HL-60 (cell line): ENCODE measurements at regions not wholly inside any gene's neighbourhood (a gene's known extent, or its start where the extent isn't known, plus 50 kb on each side); places are given as distances from the start of the nearest gene placed in this dataset.

Experiments used
- DNase-seq, 2 experiments: peaks; one replicate each; pipeline ENCODE4 v3.0.0-alpha.2; 2010 to 2020; ENCODE audit warnings: low read depth in 1 of 2, low spot score in 1 of 2
- H3K27ac ChIP-seq: fragments of 250-450 bp; sonication (Bioruptor Pico); replicated peaks from 2 replicates; pipeline ENCODE4 v1.5.1; 2020; ENCODE audit warnings: mild to moderate bottlenecking, moderate library complexity
- H3K27me3 ChIP-seq: fragments of 250-450 bp; sonication (Bioruptor Pico); 2 replicates; pipeline ENCODE4 v1.5.1; 2021; ENCODE audit warnings: mild to moderate bottlenecking, moderate library complexity; ENCODE audit not compliant: insufficient read depth, poor library complexity, severe bottlenecking
- H3K4me3 ChIP-seq: replicated peaks from 2 replicates; pipeline ENCODE4 v1.5.1; 2011; ENCODE audit warnings: mild to moderate bottlenecking, control low read depth, low read length; ENCODE audit not compliant: insufficient read depth
- CTCF ChIP-seq: IDR thresholded peaks from one replicate; pipeline ENCODE4 v1.5.1; 2011; ENCODE audit warnings: low read length, control low read depth, inconsistent platforms; ENCODE audit not compliant: insufficient read depth
- GABPA ChIP-seq: IDR thresholded peaks from 2 replicates; pipeline ENCODE4 v1.6.1; 2012; ENCODE audit warnings: low read depth
- POLR2AphosphoS5 ChIP-seq: IDR thresholded peaks from 2 replicates; pipeline ENCODE4 v1.6.1; 2012; ENCODE audit warnings: low read depth
- REST ChIP-seq: IDR thresholded peaks from 2 replicates; pipeline ENCODE4 v1.6.1; 2012; ENCODE audit warnings: low read depth; ENCODE audit not compliant: insufficient replicate concordance
- SPI1 ChIP-seq: IDR thresholded peaks from 2 replicates; pipeline ENCODE4 v1.6.1; 2012; ENCODE audit warnings: low read depth, mild to moderate bottlenecking, borderline replicate concordance

- H3K27ac ChIP-seq = no peak overlapping the region
- no peak for DNase-seq
- peaks cover 2% of the 10 kb centered on the region for H3K27me3 ChIP-seq
- no peak overlapping the region for H3K4me3 ChIP-seq
- TF ChIP-seq POLR2AphosphoS5 (no peak), SPI1 (no peak), CTCF (no peak), REST (no peak), GABPA (no peak)
Measured at GRCh38 chr9:107068581-107068980, 205.6 kb downstream of the ZNF462 start.

GRCh38 chr9:107070586-107070985 is 207.6 kb downstream of the ZNF462 start:
- DNase-seq = no peak
- H3K27ac ChIP-seq = no peak overlapping the region
- TF ChIP-seq GABPA = no peak
- no peak for TF ChIP-seq REST
- TF ChIP-seq SPI1 = no peak
- no peak for TF ChIP-seq CTCF
- no peak for TF ChIP-seq POLR2AphosphoS5
- no peak overlapping the region for H3K4me3 ChIP-seq
- H3K27me3 ChIP-seq = peaks cover 2% of the 10 kb centered on the region

- H3K27ac ChIP-seq = no peak overlapping the region
- no peak for TF ChIP-seq CTCF
- no peak for TF ChIP-seq GABPA
- TF ChIP-seq SPI1 = no peak
- no peak for TF ChIP-seq POLR2AphosphoS5
- TF ChIP-seq REST = no peak
- H3K27me3 ChIP-seq = no peaks in the 10 kb centered on the region
- no peak overlapping the region for H3K4me3 ChIP-seq
- no peak for DNase-seq
Measured at GRCh38 chr9:107078061-107078460, 205.0 kb upstream of the RAD23B start.
